Esophagus squamous epithelium (tissue), 5 donors: ENCODE measurements at regions not wholly inside any gene's neighbourhood (a gene's known extent, or its start where the extent isn't known, plus 50 kb on each side); places are given as distances from the start of the nearest gene placed in this dataset.

Experiments used
- DNase-seq: peaks from one replicate; lab custom pipeline; 2025; lab: John Stamatoyannopoulos, UW
- H3K27ac ChIP-seq, 4 donors: fragments of 200-600 bp; sonication (generic); one replicate each; pipeline ENCODE4 v1.5.1; 2016 to 2019; ENCODE audit warnings: mild to moderate bottlenecking in 1 of 4
- H3K27me3 ChIP-seq, 4 donors: fragments of 200-600 bp; sonication (generic); 1 replicate in 3 of 4; 2 replicates in 1 of 4; pipeline versions ENCODE4 v1.5.1 to v1.6.0; 2017 to 2021; ENCODE audit warnings: antibody characterized with exemption in 1 of 4
- H3K36me3 ChIP-seq, 3 donors: fragments of 200-600 bp; sonication (generic); one replicate each; pipeline ENCODE4 v1.5.1; 2016 to 2019
- H3K4me1 ChIP-seq, 3 donors: fragments of 200-600 bp; sonication (generic); one replicate each; pipeline ENCODE4 v1.5.1; 2017 to 2019
- H3K4me3 ChIP-seq, 4 donors: fragments of 200-600 bp; sonication (generic); 1 replicate in 3 of 4; 2 replicates in 1 of 4; pipeline ENCODE4 v1.5.1; 2016 to 2019; ENCODE audit warnings: mild to moderate bottlenecking in 2 of 4, moderate library complexity in 1 of 4
- H3K9me3 ChIP-seq, 3 donors: fragments of 200-600 bp; sonication (generic); one replicate each; pipeline ENCODE4 v1.5.1; 2016 to 2019
- CTCF ChIP-seq, 6 experiments: fragments of 450-650 bp in 4 of 6; fragments of 200-600 bp in 2 of 6; sonication (generic) in 2 of 6; IDR thresholded peaks; one replicate each; pipeline ENCODE4 v1.5.1; 2016 to 2019; ENCODE audit warnings: antibody characterized with exemption in 6 of 6, mild to moderate bottlenecking in 4 of 6, moderate library complexity in 4 of 6
- POLR2A ChIP-seq, 4 donors: fragments of 450-650 bp; IDR thresholded peaks; one replicate each; pipeline ENCODE4 v1.6.1; 2017; ENCODE audit warnings: antibody characterized with exemption in 4 of 4, mild to moderate bottlenecking in 4 of 4, moderate library complexity in 3 of 4
- WGBS, 2 donors: methylation state at CpG; one replicate each; pipeline ENCODE4 v1.1.5; 2018; 5-methylcytosine and 5-hydroxymethylcytosine counted together
- intact Hi-C: fragments of 100-400 bp; cut with DNase I; formaldehyde crosslinking; loops from one replicate; pipeline ENCODE4 v1.15.0; 2022
- donor health status: DM: yes; HTN: yes; CAD: no.

DNA sequence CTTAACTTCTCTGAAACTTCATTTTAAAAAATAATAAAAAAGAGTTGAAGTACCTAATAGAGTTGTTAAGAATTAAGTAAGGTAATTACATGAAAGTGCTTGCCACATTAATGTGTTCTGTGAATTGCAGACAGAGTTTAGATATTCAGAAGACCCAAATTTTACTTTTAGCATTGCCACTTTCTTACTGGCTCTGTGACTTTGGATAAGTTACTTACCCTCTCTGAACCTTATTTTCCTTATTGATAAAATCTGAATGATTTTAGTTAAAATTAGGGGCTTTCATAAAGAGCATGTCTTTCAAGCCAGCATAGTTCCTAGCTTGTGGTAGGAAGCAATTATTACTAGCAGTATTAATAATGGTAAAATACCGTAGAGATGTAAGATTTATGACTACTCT lies 101.2 kb upstream of the CREB1 start:
- Histone ChIP-seq H3K4me1 (no peaks in the 10 kb centered on the region), H3K27me3 (no peaks in the 10 kb centered on the region), H3K9me3 (no peaks in the 10 kb centered on the region), H3K27ac (no peak overlapping the region), H3K36me3 (no peaks in the 10 kb centered on the region), H3K4me3 (no peak overlapping the region)
- TF ChIP-seq POLR2A (IDR thresholded peaks at IDR 0.05) (no peak), CTCF (IDR thresholded peaks at IDR 0.05) (no peak)
- intact Hi-C loops: no loop called here
- DNase-seq: no peak
- WGBS, 2 donors: 83 to 92% methylated on average over 1 of the region's 1 CpG

- Histone ChIP-seq H3K4me1 (peaks cover 0 to 15% (median 0%) of the 10 kb centered on the region in 3 donors), H3K27ac (no peak overlapping the region), H3K36me3 (no peaks in the 10 kb centered on the region), H3K9me3 (no peaks in the 10 kb centered on the region), H3K27me3 (no peaks in the 10 kb centered on the region), H3K4me3 (no peak overlapping the region)
- TF ChIP-seq CTCF (IDR thresholded peaks at IDR 0.05) (no peak), POLR2A (IDR thresholded peaks at IDR 0.05) (no peak)
- DNase-seq: no peak
- intact Hi-C loops: no loop called here
- WGBS, 2 donors: 53 to 57% methylated on average over 3 of the region's 3 CpGs
These were observed 97.3 kb upstream of the CREB1 start for GRCh38 chr2:207432453-207432852.

GRCh38 chr2:207434306-207434705 lies 95.5 kb upstream of the CREB1 start:
- no peaks in the 10 kb centered on the region for H3K9me3 ChIP-seq
- intact Hi-C loops: no loop called here
- no peak overlapping the region for H3K4me3 ChIP-seq
- no peak for DNase-seq
- no peaks in the 10 kb centered on the region for H3K27me3 ChIP-seq
- no peaks in the 10 kb centered on the region for H3K36me3 ChIP-seq
- TF ChIP-seq CTCF (IDR thresholded peaks at IDR 0.05) (no peak), POLR2A (IDR thresholded peaks at IDR 0.05) (no peak)
- no peak overlapping the region for H3K27ac ChIP-seq
- 47 to 56% methylated on average over 1 of the region's 1 CpG for WGBS, 2 donors
- H3K4me1 ChIP-seq: peaks cover 0 to 21% (median 0%) of the 10 kb centered on the region in 3 donors

DNA sequence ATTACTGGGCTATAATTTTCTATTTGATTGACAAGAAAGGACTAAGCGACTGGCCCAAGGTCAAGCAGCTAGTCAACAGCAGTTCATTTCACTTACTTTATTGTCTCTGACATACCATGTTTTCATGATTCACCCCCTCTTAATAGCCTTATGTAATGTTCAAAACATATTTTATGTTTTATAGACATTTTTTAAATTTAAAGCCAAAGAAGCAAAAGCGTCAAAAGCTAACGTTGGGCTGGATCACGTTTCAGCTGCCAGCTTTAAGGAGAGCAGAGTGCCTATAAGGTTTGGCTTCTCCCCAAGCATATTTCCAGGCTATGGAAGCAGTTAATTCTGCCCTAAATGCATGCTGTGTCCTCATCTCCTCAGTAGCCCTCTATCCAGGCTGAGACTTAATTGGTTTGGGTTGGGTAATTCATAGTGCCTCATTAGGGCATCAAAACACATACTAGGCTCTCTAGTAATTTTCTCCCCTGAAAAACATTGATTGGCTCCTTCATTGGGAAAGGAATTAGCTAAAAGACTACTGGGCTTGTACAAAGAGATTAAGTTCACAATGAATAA lies 94.8 kb upstream of the CREB1 start:
- no peaks in the 10 kb centered on the region for H3K9me3 ChIP-seq
- TF ChIP-seq CTCF (IDR thresholded peaks at IDR 0.05): no peak
- no peak overlapping the region for H3K4me3 ChIP-seq
- 78 to 89% methylated on average over 4 of the region's 4 CpGs for WGBS, 2 donors
- intact Hi-C loops: no loop called here
- DNase-seq: no peak
- peaks cover 0 to 21% (median 0%) of the 10 kb centered on the region in 3 donors for H3K4me1 ChIP-seq
- H3K27me3 ChIP-seq: no peaks in the 10 kb centered on the region
- no peaks in the 10 kb centered on the region for H3K36me3 ChIP-seq
- no peak overlapping the region for H3K27ac ChIP-seq

DNA sequence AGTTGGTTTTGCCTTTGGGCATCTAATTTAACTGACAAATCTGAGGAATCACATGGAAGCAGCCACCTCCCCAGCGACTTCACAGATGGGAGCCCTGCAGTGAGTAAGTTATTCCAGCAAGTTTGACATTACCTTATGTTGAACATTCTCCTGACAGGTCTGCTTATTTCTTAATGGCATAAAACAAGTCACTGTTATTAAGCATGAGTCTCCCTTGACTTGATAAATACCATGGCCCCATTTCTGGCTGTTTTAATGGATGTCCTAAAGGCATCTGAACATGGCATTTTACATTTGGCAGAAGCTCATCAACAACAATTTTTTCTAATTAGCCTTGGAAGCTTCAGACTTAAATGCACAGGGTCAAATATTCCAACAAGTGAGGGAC lies 92.6 kb upstream of the CREB1 start:
- no peaks in the 10 kb centered on the region for H3K36me3 ChIP-seq
- DNase-seq: no peak
- no peaks in the 10 kb centered on the region for H3K27me3 ChIP-seq
- H3K9me3 ChIP-seq: no peaks in the 10 kb centered on the region
- H3K4me1 ChIP-seq: peaks cover 0 to 21% (median 0%) of the 10 kb centered on the region in 3 donors
- WGBS, 2 donors: 79 to 88% methylated on average over 1 of the region's 1 CpG
- intact Hi-C loops: no loop called here
- no peak overlapping the region for H3K4me3 ChIP-seq
- no peak overlapping the region for H3K27ac ChIP-seq
- no peak for TF ChIP-seq CTCF (IDR thresholded peaks at IDR 0.05)
- no peak for TF ChIP-seq POLR2A (IDR thresholded peaks at IDR 0.05)
